ENCODE measurements at regions not wholly inside any gene's neighbourhood (a gene's known extent, or its start where the extent isn't known, plus 50 kb on each side); places are given as distances from the start of the nearest gene placed in this dataset.
A peak's percentile ranks its signal among the peaks of the same experiment; 100 is the strongest.
"Not testable (repeated sequence)": the region's sequence is repeated elsewhere in the genome, so short reads cannot be mapped to it uniquely, and the experiment has no call there.

DNA sequence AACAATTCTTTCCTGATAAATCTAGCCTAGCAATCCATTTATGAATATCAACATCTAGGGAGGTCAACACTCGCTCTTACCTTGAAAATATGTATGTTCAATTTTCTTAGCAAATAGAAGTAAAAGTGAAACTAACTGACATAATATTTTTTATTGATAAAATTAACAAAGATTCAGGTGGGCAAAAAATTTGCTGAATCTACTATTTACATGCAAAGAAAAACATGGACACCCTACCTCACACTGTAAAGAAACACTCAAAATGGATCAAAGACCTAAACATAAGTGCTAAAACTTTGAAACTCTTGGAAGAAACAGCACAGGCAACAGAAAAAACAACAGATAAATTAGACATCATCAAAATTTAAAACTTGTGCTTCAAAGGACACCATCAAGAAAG is 151.6 kb upstream of the MYRIP start:
- DNase-seq, result no peak

- DNase-seq, result no peak
Observed at GRCh38 chr3:39664931-39665330, 144.5 kb upstream of the MYRIP start.

GRCh38 chr3:39665441-39665840 is 144.0 kb upstream of the MYRIP start:
- DNase-seq, result no peak

GRCh38 chr3:39668420-39668819 is 141.0 kb upstream of the MYRIP start:
- DNase-seq, result peak; percentile 11

DNA sequence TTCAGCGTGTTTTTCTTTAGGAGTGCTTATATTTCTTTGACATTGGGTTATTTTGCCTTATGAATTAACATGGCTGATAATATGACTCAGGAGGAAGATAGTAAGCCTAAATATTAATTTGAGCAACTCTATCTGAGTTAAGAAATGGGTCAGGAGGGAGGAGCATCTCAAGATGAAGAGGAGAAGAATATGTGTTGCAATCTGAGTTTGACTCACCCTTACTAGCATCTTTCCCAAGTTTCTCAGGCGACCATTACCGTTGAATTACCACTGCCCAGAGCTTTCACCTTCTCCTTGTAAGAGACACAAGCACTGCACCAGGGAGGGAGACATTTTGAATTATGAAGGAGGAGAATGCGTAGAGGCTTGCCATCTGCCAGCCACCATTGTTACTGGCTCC is 138.3 kb upstream of the MYRIP start:
- no peak for DNase-seq

GRCh38 chr3:39671600-39671999 is 137.8 kb upstream of the MYRIP start:
- DNase-seq, result no peak

- no peak for DNase-seq
Observed at GRCh38 chr3:39705351-39705900, 104.0 kb upstream of the MYRIP start.

- peak; percentile 17 for DNase-seq
Observed at GRCh38 chr3:39707314-39707909, 102.0 kb upstream of the MYRIP start.

DNA sequence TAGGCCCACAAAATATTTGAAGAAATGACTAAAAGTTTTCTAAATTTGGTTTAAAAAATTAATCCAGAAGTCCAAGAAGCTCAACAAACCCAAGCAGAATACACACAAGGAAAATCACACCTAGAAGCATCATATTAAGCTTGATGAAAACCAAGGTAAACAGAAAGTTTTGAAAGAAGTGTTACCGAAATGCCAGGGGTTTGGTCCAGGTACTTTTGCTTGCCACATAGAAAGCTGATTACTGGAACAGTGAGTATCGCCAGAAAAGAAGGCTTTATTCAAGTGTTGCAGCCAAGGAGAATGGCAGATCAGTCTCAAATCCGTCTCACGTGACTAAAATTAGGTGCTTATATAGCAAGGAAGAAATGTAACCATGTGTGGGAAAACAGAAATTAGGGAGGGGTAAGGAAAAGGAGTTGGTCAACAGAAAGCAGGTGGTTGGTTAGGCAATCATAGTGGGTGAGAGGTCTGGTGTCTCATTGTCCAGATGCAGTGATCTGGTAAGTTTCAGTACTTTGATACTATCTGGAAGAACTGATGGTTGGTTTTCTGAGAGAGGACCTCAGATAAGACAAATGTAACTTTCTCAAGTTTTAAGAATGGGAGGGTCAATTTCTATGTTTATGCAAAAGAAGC is 96.9 kb upstream of the MYRIP start:
- DNase-seq, result no peak

DNA sequence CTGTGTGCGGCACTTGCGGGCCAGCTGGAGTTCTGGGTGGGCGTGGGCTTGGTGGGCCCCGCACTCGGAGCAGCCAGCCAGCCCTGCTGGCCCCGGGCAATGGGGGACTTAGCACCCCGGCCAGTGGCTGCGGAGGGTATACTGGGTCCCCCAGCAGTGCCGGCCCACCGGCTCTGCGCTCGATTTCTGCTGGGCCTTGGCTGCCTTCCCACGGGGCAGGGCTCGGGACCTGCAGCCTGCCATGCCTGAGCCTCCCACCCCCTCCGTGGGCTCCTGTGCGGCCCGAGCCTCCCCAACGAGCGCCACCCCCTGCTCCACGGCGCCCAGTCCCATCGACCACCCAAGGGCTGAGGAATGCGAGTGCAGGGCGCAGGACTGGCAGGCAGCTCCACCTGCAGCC is 96.1 kb upstream of the MYRIP start:
- not testable (repeated sequence) for DNase-seq

- no peak for DNase-seq
Observed at GRCh38 chr3:39716849-39717248, 92.6 kb upstream of the MYRIP start.

DNA sequence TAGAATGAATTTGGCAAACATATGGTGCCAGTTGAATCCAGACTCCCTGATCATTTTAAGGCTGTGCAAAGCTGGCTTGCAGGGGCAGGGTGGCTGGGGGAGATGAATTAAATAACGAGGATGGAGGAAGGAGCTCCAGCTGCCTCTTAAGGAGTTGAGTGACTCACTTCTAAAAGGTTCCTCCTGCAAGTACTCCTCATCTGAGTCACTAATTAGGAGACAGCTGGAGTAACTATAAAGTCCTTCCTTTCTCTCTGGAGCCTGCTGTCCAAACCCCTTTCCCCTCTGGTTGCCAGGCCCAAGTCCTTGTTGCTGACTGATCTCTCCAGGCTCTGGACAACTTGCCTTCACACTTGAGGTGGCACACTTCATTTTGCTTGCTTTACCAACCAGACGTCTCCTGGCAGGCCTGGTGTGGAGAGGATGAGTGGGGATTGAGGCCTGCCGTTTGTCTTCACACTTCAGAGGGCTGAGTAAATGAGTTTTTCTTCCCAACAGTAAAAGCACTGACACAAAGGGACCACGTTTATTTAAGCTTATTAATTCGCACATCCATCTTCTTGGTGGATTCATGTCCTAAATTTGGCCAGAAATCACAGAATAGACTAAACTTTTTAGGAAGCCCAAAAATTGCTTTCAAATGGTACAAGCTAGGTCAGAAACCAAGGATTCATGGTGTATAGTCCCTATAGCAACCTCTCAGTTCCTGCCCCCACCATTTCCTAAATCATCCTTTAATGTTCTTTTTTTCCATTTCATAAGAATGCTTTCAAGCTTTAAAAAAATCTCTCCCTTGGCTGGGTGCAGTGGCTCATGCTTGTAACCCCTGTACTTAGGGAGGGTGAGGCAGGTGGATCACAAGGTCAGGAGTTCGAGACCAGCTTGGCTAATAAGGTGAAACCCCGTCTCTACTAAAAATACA is 90.5 kb upstream of the MYRIP start:
- DNase-seq, result no peak

GRCh38 chr3:39721076-39721475 is 88.3 kb upstream of the MYRIP start:
- DNase-seq, result no peak

DNA sequence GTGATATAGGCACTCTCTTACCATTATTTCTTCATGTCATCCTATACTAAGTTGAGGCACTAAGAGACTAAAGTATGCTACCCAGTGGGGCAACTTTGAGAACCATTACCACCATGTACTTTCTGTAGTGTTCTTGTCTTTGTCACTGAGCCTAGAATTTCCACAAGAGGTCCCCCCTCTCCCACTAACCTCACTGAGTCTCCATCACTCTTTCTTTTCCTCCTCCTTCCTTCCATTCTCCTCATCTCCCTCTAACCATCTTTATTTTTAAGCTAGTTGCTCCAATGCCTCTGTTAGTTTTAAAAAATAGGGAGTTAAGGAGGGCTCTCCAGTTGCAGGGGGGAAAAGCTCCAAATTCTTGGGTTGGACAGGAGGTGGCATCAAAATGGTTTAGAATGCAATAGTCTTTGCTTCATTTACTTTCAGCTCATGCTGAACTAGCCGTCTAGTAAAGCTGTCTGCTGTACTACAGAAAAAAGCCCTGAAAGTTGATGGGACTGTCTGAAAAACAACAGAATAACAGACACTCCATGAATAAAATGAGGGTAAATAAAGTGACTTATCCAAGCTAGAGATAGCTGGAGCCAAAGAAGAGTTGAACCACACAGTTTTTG is 85.1 kb upstream of the MYRIP start:
- no peak for DNase-seq

- DNase-seq, result no peak
Observed at GRCh38 chr3:39725321-39725720, 84.1 kb upstream of the MYRIP start.

DNA sequence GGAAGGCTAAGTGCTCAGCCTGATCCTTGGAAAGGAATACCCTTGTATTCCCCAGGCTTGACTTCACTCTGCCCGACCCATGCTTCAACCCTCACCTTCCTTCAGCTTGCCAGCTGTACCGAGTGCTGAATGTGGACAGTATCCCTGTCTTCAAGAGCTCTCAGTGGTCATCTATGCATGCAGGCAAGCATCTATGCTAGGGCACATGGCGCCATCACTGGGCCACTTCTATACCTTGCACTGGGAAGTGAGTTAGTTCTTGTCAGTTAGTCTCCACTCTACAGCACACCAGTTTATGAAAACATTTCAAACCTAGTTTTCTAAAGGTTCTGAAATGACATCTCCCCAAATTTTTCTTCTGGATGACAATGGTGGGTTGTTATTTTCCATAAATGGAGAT is 82.0 kb upstream of the MYRIP start:
- DNase-seq, result no peak

GRCh38 chr3:39733804-39734203 is 75.6 kb upstream of the MYRIP start:
- DNase-seq, result no peak

GRCh38 chr3:39739658-39740057 is 69.8 kb upstream of the MYRIP start:
- DNase-seq, result not testable (repeated sequence)

DNA sequence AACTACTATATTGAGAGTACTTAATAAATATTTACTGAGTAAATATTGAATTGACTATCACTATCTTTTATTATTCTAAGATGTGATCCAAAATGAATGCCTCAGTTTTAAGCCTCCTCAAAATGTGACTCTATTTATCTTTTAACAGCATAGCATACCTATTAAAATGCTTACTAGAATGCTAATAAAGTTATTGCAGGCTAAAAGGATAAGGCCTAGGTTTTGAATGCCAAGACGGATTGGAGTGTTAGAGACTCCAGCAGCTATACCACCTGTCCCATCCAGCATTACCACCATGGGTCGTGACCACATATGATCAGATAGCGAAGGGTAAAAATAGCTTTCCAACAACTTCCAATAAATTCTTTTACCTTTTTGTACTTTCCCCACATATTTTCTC is 64.7 kb upstream of the MYRIP start:
- no peak for DNase-seq

- peak; percentile 15 for DNase-seq
Observed at GRCh38 chr3:39748002-39748401, 61.4 kb upstream of the MYRIP start.

GRCh38 chr3:39748763-39749162 is 60.6 kb upstream of the MYRIP start:
- no peak for DNase-seq

DNA sequence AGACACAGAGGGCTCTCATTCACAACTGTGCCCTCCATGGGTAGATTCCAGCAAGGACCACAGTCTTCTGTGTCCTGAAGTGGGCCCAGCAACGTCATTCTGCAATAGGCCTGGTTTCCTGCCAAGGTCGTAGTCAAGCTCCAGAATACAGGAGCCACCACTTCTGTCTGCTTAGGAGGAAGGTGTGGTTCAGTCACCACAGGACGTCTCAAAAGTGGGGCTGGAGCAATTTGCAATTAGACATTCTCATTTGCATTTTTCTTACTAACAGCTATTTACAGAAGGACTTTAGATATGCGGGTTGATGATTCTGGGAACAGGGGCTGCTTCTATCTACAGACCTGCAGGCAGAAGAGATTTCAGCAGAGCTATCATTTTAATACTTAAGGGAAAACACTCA is 58.7 kb upstream of the MYRIP start:
- no peak for DNase-seq

GRCh38 chr3:39751286-39751685 is 58.1 kb upstream of the MYRIP start:
- DNase-seq, result no peak
